WERI-Rb-1 (cell line): ENCODE measurements at regions not wholly inside any gene's neighbourhood (a gene's known extent, or its start where the extent isn't known, plus 50 kb on each side); places are given as distances from the start of the nearest gene placed in this dataset.

Experiments
- DNase-seq: peaks from one replicate; pipeline ENCODE4 v3.0.0-alpha.2; 2020
- H3K27ac ChIP-seq: fragments of 250-450 bp; sonication (Bioruptor Pico); 2 replicates; pipeline ENCODE4 v1.5.1; 2020; ENCODE audit warnings: mild to moderate bottlenecking, moderate library complexity
- H3K27me3 ChIP-seq: fragments of 250-450 bp; sonication (Bioruptor Pico); 2 replicates; pipeline ENCODE4 v1.5.1; 2021; ENCODE audit warnings: mild to moderate bottlenecking, low read depth, moderate library complexity; ENCODE audit not compliant: insufficient read depth, severe bottlenecking
- H3K36me3 ChIP-seq: fragments of 250-450 bp; sonication (Bioruptor Pico); 2 replicates; pipeline ENCODE4 v1.5.1; 2020; ENCODE audit warnings: mild to moderate bottlenecking, moderate library complexity
- H3K4me3 ChIP-seq: 2 replicates; pipeline ENCODE4 v1.5.1; 2011; ENCODE audit warnings: low read depth, mild to moderate bottlenecking, control low read depth, low read length
- H3K9me3 ChIP-seq: fragments of 250-450 bp; sonication (Bioruptor Pico); 2 replicates; pipeline ENCODE4 v1.5.1; 2021; ENCODE audit warnings: mild to moderate bottlenecking, moderate library complexity; ENCODE audit not compliant: severe bottlenecking
- TF ChIP-seq, protein P1 (sequence below): IDR thresholded peaks from 2 replicates; pipeline ENCODE4 v1.5.1; 2011; ENCODE audit warnings: low read depth, mild to moderate bottlenecking, control low read depth, inconsistent platforms, low read length

DNA sequence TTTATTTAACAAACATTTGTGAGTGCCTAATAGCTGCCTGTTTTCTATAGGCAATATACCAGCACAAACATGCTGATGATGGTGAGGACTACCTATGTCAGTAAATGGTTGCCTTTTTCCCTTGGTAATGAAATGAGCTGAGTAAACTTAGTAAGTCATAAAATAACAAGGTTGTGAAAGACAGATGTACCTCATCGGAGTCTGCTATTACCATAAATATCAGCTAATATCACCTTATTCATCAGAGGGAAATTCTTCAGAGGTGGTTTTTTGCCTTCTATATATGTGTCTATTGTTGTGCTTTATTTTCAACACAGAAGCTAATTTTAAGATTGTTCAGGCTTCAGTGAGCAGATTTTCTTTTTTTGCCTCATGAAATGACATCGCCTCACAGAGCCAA is 1040.5 kb downstream of the DTWD2 start:
- Histone ChIP-seq H3K27me3 (no peaks in the 10 kb centered on the region), H3K27ac (no peak overlapping the region), H3K4me3 (no peak overlapping the region), H3K9me3 (no peaks in the 10 kb centered on the region), H3K36me3 (no peaks in the 10 kb centered on the region)
- TF ChIP-seq, protein P1, sequence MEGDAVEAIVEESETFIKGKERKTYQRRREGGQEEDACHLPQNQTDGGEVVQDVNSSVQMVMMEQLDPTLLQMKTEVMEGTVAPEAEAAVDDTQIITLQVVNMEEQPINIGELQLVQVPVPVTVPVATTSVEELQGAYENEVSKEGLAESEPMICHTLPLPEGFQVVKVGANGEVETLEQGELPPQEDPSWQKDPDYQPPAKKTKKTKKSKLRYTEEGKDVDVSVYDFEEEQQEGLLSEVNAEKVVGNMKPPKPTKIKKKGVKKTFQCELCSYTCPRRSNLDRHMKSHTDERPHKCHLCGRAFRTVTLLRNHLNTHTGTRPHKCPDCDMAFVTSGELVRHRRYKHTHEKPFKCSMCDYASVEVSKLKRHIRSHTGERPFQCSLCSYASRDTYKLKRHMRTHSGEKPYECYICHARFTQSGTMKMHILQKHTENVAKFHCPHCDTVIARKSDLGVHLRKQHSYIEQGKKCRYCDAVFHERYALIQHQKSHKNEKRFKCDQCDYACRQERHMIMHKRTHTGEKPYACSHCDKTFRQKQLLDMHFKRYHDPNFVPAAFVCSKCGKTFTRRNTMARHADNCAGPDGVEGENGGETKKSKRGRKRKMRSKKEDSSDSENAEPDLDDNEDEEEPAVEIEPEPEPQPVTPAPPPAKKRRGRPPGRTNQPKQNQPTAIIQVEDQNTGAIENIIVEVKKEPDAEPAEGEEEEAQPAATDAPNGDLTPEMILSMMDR: no peak
- no peak for DNase-seq

DNA sequence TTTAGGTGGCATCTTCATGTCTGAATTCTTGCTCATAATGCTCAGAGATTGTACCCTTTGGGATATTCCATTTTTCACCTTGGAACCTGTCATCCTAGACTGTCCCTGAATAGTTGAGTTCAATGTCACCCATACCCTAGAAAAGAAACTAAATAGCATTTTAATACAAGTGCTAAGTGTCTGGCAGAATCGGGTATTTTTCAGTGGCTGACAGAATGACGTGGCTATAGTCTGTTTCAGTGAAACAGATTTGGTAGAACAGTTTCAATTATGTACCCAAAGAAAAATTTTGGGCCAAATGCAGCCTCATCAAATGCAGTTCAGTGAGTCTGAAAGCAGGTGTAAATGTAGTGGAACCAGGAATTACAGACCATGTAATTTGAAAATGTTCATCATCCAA is 1041.2 kb downstream of the DTWD2 start:
- DNase-seq: no peak
- H3K4me3 ChIP-seq: no peak overlapping the region
- no peak overlapping the region for H3K27ac ChIP-seq
- H3K36me3 ChIP-seq: no peaks in the 10 kb centered on the region
- H3K27me3 ChIP-seq: no peaks in the 10 kb centered on the region
- TF ChIP-seq, protein P1: no peak
- H3K9me3 ChIP-seq: no peaks in the 10 kb centered on the region

DNA sequence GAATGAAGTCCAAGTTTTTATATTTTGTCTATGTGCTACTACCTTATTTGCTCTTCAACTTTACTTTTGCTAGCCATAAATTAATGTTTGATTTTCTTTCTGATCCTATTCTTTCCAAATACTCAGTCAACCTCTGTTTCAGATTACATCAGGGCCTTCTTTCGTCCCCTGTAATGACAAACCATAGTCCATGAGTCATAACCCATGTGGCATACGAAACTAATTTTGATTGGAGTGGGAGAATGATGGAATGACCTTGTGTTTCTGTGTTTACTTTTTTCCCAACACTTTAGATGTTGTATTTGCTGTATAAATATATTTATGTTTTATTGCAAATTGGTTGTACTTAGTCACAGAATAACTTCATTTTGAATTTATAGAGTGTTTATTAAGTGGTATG is 1043.1 kb downstream of the DTWD2 start:
- H3K27me3 ChIP-seq: no peaks in the 10 kb centered on the region
- TF ChIP-seq, protein P1: no peak
- peaks cover 5% of the 10 kb centered on the region for H3K9me3 ChIP-seq
- no peak overlapping the region for H3K4me3 ChIP-seq
- no peak for DNase-seq
- H3K36me3 ChIP-seq: no peaks in the 10 kb centered on the region
- no peak overlapping the region for H3K27ac ChIP-seq

DNA sequence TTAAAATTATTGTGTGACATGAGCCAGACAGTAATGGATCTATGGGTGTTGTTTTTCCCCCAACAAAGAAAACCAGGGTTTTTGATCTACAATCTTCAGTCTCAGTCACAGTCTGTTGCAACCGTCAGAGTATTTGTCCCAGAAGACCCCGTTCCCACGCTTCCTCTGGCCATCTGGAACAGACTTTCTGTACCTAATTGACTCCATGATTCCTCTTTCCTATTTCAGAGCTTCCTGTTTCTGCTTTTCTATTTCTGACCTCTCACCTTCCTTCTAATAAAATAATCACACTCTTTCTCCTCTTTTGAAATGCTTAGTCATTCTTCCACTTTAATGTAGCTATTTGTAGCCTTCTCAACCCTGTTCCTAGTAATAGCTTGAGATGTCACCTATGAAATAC is 1044.8 kb downstream of the DTWD2 start:
- Histone ChIP-seq H3K9me3 (peaks cover 5% of the 10 kb centered on the region), H3K27ac (no peak overlapping the region), H3K36me3 (no peaks in the 10 kb centered on the region), H3K4me3 (no peak overlapping the region), H3K27me3 (no peaks in the 10 kb centered on the region)
- TF ChIP-seq, protein P1: no peak
- DNase-seq: no peak

DNA sequence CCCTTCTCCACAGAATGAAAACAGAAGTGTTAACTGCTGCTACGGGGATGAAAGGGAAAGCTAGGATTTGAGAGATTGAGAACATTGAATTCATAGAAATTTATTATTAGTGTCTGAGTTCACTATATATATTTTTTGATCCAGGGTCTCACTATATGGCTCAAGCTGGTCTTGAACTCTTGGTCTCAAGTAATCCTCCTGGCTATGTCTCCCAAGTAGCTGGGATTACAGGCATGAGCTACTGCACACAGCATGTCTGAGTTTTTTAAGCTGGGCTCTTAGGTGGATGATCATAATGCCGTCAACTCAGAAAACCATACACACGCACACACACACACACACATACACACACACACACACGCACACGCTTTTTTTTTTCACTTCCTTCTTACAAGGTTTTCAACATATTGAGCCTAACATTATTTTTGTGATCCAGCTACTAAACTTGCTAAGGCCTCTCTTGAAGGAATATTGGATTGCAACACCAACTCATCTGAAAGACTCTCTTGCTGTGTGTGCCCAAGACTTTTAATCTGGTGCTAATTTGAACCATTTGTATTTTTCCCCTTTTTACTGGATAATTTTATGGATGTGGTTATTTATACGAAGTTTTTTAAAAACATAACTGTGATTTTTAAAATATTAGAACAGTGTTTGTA is 1045.4 kb downstream of the DTWD2 start:
- H3K27ac ChIP-seq: no peak overlapping the region
- no peak overlapping the region for H3K4me3 ChIP-seq
- H3K36me3 ChIP-seq: no peaks in the 10 kb centered on the region
- TF ChIP-seq, protein P1: no peak
- H3K27me3 ChIP-seq: no peaks in the 10 kb centered on the region
- no peak for DNase-seq
- peaks cover 5% of the 10 kb centered on the region for H3K9me3 ChIP-seq

DNA sequence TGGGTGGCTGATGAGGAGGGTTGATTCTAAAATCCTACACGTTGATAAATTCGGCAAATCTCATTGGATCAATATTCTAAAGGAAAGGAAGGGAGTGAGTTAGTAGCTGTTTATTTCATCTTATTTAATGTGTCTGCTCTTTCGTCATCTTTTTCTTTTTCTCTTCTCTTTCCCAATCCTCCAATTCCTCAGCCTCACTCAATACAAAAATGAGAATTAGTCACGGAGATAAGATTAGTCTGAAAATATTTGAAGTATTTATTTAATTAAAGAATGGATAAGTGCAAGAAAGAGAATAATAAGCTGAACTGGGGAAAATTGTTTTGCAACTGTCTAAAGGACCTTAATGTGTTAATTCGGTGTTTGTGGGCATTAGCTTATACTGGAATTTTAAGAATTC is 1095.1 kb downstream of the DTWD2 start:
- no peaks in the 10 kb centered on the region for H3K27me3 ChIP-seq
- DNase-seq: no peak
- no peak overlapping the region for H3K27ac ChIP-seq

More for the DNA sequence above, 1095.1 kb downstream of the DTWD2 start:
- no peaks in the 10 kb centered on the region for H3K36me3 ChIP-seq
- no peak overlapping the region for H3K4me3 ChIP-seq
- TF ChIP-seq, protein P1: no peak
- no peaks in the 10 kb centered on the region for H3K9me3 ChIP-seq
